Colon (tissue), 2 donors: ENCODE measurements at regions not wholly inside any gene's neighbourhood (a gene's known extent, or its start where the extent isn't known, plus 50 kb on each side); places are given as distances from the start of the nearest gene placed in this dataset.
A peak's percentile ranks its signal among the peaks of the same experiment; 100 is the strongest.

Experiments used
- FAIRE-seq: peaks from 2 replicates; lab custom pipeline; 2012; peaks lifted over from hg19 to GRCh38; lab: Jason Lieb, UNC
- donor health status: control.
- donor health status: control.

GRCh38 chr21:25133939-25134338 lies 473.3 kb downstream of the MRPL39 start:
- no peak for FAIRE-seq

DNA sequence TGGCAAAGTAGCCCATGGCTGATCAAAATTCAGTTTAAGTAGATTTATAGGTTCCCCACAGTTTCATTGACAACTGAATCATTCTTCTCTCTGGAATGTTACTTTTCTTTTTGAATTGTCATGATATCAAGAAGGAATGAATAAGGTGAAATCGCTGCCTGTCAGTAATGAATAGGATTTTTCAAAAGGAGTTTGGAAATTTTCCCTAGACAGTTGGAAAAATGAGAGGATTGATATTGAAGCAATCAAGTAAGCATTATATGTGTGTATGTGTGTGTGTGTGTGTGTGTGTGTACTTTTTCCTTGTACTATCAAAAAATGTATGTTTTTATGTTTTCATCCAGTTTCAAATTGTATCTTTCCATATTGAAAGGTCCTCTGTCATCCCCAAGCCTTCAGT lies 479.5 kb downstream of the MRPL39 start:
- FAIRE-seq, result no peak

DNA sequence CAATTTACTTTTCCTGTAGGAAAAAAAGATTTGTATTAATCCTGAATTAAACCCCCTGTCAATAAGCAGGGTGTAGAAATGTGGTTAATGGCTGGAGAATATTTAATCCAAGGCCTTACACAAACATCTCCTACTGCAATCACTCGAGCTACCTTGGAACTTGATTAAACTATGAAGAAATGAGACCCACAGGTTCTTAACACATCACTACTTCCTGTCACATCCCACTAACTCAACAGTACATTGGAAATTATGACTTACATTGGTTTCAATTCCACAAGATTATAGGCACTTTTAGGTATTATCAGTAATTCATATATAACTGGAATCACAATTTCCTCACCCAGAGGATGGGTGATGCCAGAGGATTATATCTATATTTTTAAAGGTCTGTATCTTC lies 480.3 kb downstream of the MRPL39 start:
- FAIRE-seq, result no peak

- no peak for FAIRE-seq
Measured at GRCh38 chr21:25126564-25126963, 480.7 kb downstream of the MRPL39 start.

GRCh38 chr21:25118648-25119047 lies 488.6 kb downstream of the MRPL39 start:
- FAIRE-seq, result no peak

DNA sequence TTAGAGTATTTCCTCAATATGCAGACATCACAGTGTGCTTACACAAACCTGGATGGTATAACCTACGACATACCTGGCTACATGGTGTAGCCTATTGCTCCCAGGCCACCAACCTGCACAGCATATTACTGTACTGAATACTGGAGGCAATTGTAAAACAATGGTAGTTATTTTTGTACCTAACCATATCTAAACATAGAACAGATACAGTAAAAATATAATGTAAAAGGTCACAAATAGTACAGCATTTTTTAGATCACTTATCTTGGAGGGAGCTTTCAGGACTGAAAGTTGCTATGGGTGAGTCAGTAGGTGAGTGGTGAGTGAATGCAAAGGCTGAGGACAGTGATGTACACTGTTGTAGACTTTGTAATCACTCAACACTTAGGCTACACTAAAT lies 492.3 kb downstream of the MRPL39 start:
- FAIRE-seq, result no peak

DNA sequence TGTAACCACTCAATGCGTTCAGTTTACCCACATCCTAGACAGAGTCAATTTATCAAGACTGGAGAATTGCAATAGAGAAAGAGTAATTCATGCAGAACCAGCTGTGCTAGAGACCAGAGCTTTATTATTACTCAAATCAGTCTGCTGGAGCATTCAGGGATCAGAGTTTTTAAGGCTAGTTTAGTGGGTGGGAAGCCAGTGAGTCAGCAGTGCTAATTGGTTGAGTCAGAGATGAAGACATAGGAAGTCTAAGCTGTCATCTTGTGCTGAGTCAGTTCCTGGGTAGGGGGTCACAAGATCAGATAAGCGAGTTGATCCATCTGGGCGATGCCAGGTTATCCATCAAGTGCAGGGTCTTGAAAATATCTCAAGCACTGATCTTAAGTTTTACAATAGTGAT lies 499.6 kb downstream of the MRPL39 start:
- no peak for FAIRE-seq

- no peak for FAIRE-seq
Measured at GRCh38 chr21:25103500-25104207, 503.6 kb downstream of the MRPL39 start.

- no peak for FAIRE-seq
Measured at GRCh38 chr21:25097648-25098047, 509.6 kb downstream of the MRPL39 start.

DNA sequence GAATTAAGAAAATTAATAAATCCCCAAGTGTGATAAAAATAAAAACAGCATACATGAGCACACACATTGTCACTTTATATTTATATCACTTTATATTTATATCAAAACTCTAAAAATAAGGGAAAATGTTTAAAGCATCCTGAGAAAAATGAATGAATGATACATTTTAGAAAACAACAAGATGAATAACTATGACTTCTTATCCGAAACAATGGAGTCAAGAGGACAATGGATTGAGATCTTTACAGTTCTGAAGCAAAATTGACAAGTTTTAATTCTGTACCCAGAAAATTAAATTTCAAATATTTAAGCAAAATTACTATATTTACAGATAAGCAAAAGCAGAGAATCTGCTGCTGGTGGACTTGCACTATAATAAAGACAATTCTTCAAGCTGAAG lies 512.6 kb downstream of the MRPL39 start:
- FAIRE-seq, result no peak

DNA sequence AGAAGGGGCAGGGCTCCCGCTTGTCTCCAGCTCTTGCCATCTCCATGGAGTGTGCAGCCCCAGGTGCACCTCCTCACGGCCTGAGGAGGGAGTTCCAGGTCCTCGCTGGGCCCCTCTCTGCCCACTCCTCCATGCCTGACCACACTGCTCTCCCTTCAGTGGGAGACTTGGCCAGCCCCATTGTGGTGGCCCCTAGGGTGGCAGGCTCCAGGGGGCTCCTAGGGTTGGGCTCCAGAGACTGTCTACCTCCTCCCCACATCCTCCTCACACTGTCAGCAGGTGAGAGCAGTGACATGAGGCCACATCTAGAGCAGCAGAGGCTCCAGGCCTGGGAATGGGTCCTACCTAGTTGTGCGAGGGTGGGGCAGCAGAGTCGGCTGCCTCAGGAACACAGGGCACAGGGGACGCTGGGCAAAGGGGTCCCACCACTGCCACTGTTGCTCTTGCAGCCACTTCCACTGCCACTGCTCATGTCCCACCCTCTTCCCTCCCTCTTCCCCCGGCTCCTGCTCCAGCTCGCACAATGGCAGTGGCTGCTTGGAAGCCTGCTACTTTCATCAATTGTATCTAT lies 514.8 kb downstream of the MRPL39 start:
- FAIRE-seq, result no peak

DNA sequence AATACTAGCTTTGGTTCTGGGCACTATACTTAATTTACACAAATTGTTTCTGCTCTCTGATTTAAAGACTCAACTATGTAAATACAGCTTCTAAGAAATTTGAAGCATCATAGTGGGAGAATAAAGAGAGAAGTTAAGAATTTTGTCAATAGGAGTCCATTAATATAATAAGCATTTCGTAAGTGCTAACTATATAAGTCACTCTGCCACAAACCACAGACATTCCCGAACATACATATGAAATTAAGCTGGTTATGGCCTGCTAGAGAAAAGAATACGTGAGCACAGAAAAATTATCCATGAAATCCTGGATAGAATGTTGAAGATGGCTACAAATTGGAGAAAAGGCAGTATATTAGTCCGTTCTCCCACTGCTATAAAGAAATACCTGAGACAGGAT lies 526.2 kb downstream of the MRPL39 start:
- FAIRE-seq, result no peak

GRCh38 chr21:25080661-25081060 lies 526.6 kb downstream of the MRPL39 start:
- no peak for FAIRE-seq

DNA sequence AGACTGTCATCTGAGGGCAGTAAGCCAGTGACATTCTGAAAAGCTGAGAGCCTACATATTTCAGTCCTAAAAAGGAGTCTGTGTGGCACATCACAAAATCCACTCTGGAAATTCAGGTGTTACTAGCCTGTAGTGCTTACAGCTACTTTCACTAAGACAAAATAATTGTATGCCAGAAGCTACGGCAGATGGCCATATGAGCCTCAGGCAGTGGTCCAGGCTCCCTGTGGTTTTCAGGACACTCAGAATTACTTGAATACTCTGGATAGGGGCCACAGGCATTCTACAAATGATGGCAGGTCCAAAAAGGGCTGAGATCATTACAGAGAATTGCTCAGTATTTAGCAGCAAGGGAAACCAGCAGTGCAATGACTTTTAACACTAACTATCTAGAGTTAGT lies 527.1 kb downstream of the MRPL39 start:
- FAIRE-seq, result no peak

DNA sequence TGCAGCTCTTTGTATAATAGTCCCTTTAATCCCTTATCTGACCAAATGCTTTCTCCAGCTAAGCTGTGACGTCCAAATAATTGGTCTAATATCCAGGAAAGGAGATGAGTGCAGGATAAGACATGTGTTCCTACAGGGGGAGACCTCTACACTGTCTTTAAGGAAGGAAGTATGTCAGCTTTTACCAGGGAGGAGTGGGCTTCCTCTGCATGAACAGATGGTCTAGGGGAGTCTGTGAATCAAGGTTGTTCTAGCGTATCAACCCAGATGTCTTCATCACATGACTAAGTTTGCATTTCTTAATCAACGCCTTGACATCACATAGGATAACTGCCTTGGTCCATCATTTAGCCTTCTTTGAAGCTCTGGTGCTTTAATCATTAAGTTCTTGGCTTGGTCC lies 528.2 kb downstream of the MRPL39 start:
- FAIRE-seq, result no peak

DNA sequence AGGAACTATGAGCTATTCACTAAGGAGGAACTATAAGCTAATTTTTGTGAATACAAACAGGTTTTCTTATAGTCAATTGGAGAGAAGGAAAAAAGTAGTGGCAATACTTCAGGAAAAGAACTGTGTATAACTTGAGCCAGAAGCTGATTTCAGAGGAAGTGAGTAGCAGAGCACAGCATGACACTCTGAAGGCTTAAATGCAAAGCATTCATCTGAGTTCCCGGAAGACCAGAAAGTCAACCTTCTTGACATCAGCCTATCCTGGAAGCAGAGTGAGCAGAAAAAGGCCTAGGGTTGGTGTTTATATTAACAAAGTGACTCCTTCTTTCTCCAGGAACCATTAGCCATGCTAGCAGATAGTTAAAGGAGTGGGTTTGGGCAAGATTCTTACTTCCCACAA lies 545.2 kb downstream of the MRPL39 start:
- FAIRE-seq, result no peak

- no peak for FAIRE-seq
Measured at GRCh38 chr21:25054689-25055088, 552.6 kb downstream of the MRPL39 start.

DNA sequence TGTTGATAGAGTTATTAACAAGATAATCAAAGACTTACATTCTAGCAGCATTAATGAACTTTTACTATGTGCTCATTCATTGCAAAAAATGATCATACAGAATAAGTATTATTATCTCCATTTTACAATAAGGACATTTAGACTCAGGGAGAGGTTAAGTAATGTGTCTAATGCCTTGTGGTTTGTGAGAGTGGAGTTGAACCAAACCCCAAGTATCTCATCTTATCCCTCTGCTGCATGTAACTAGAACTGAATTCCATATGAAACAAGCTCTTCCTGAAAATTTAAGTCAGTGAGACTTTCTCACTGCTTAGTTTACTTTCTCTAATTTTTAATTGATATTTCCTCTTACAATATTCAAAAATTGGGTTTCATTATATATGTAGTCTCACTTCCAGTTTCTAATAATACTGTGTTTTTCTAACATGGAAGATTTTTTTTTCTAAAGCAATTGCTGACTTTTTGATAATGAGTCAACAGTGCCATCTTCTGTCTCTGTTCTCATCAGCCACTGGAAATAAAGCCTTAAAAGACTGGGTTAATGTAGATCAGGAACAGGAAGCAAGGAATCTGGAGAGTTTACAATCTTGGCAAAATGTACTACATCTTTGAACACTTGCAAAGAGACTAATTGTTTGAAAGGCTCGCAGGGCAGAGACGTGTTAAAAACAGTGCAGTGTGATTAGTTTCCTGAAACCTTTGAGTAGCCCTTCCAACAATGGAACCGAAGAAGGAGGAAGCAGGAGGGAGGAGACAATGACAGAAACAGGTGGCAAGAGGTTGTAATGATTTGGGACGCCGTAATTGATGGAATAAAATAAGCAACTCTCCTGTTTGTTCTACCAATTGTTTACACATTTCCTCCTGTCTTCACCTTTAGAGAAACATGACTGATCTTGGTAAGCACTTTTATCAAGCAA lies 567.6 kb downstream of the MRPL39 start:
- peak; percentile 53 for FAIRE-seq

- FAIRE-seq, result no peak
Measured at GRCh38 chr21:25036775-25037174, 570.5 kb downstream of the MRPL39 start.

GRCh38 chr21:25031750-25032149 lies 575.5 kb downstream of the MRPL39 start:
- FAIRE-seq, result no peak

DNA sequence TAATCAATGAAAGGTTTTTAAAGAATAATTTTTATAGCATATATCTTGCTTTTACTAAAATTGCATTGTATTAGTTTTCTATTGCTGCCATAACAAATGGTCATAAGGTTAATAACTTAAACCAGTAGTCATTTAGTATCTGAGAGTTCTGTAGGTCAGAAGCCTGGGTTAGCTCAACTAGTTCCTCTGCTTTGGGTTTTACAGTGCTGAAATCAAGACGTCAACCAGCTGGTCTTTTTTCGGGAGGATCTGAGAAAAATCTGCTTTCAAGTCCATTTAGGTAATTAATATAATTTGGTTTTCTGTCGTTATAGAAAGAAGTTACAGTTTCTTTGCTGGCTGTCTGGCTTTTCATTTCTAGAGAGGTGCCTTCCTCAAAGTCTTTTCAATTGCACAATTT lies 577.7 kb downstream of the MRPL39 start:
- no peak for FAIRE-seq

DNA sequence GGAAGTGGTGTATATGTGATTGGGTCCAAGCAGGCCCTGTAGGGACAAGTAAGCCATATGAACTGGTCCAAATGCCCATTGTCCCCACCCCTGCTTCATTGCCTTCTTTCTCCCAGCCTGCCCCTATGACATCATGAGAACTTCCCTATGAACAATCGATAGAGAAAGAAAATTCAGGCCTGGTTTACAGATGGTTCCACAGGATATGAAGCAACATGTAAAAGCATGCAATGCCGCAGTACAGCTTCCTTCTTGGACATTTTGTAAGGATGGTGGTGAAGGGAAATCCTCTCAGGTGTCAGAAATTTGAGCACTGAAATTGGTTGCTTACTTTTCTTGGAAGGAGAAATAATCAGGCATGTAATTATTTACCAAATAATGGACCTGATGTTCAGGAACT lies 581.7 kb downstream of the MRPL39 start:
- no peak for FAIRE-seq

GRCh38 chr21:25024639-25025038 lies 582.6 kb downstream of the MRPL39 start:
- FAIRE-seq, result no peak
